SK-N-SH treated with all-trans-retinoic acid at 6 μM for 48 hours (cell line): ENCODE measurements at regions not wholly inside any gene's neighbourhood (a gene's known extent, or its start where the extent isn't known, plus 50 kb on each side); places are given as distances from the start of the nearest gene placed in this dataset.

Experiments
- ATAC-seq: fragments of 200-7000 bp; cut with Tn5 transposase; 3 replicates; pipeline ENCODE4 v1.9.1; 2020; ENCODE audit warnings: mild to moderate bottlenecking, moderate library complexity
- ARNTL ChIP-seq: fragments of 450-650 bp; formaldehyde crosslinking; IDR thresholded peaks from 2 replicates; pipeline ENCODE4 v1.5.0; 2020; ENCODE audit warnings: low read depth, mild to moderate bottlenecking, moderate library complexity, borderline replicate concordance
- BACH2 ChIP-seq: fragments of 250-450 bp; sonication (Bioruptor Pico); IDR thresholded peaks from 2 replicates; pipeline ENCODE4 v1.9.0; 2021; ENCODE audit warnings: mild to moderate bottlenecking, borderline replicate concordance
- ESRRG ChIP-seq: fragments of 250-450 bp; sonication (Bioruptor Pico); IDR thresholded peaks from 2 replicates; pipeline ENCODE4 v1.6.1; 2021; ENCODE audit warnings: mild to moderate bottlenecking
- GLIS3 ChIP-seq: fragments of 250-450 bp; sonication (Bioruptor Pico); IDR thresholded peaks from 2 replicates; pipeline ENCODE4 v1.5.0; 2020; ENCODE audit warnings: mild to moderate bottlenecking, moderate library complexity
- ISL1 ChIP-seq: fragments of 250-450 bp; sonication (Bioruptor Pico); IDR thresholded peaks from 2 replicates; pipeline ENCODE4 v2.1.2; 2022; ENCODE audit warnings: mild to moderate bottlenecking, moderate library complexity
- OSR1 ChIP-seq: fragments of 250-450 bp; sonication (Bioruptor Pico); IDR thresholded peaks from 2 replicates; pipeline ENCODE4 v1.8.0; 2022; ENCODE audit warnings: moderate library complexity, mild to moderate bottlenecking, inconsistent platforms
- RARB ChIP-seq: fragments of 250-450 bp; sonication (Bioruptor Pico); IDR thresholded peaks from 2 replicates; pipeline ENCODE4 v1.8.0; 2021; ENCODE audit warnings: mild to moderate bottlenecking, moderate library complexity
- SNAI2 ChIP-seq: fragments of 250-450 bp; sonication (Bioruptor Pico); IDR thresholded peaks from 2 replicates; pipeline ENCODE4 v1.5.0; 2020; ENCODE audit warnings: mild to moderate bottlenecking, moderate library complexity
- TCF4 ChIP-seq: fragments of 250-450 bp; sonication (Bioruptor Pico); IDR thresholded peaks from 2 replicates; pipeline ENCODE4 v1.8.0; 2021; ENCODE audit warnings: mild to moderate bottlenecking, moderate library complexity, borderline replicate concordance
- TOX ChIP-seq: fragments of 250-450 bp; sonication (Bioruptor Pico); IDR thresholded peaks from 2 replicates; pipeline ENCODE4 v1.8.0; 2021; ENCODE audit warnings: mild to moderate bottlenecking, moderate library complexity, borderline replicate concordance
- ZC3H10 ChIP-seq: fragments of 250-450 bp; sonication (Bioruptor Pico); IDR thresholded peaks from 2 replicates; pipeline ENCODE4 v1.5.1; 2021; ENCODE audit warnings: mild to moderate bottlenecking, moderate library complexity
- ZFP3 ChIP-seq: fragments of 250-450 bp; sonication (Bioruptor Pico); IDR thresholded peaks from 2 replicates; pipeline ENCODE4 v1.5.0; 2020; ENCODE audit warnings: mild to moderate bottlenecking, moderate library complexity
- ZFP30 ChIP-seq: fragments of 450-650 bp; formaldehyde crosslinking; IDR thresholded peaks from 2 replicates; pipeline ENCODE4 v1.5.0; 2022; ENCODE audit warnings: mild to moderate bottlenecking, moderate library complexity
- ZNF565 ChIP-seq: fragments of 450-650 bp; formaldehyde crosslinking; conservative IDR thresholded peaks from 2 replicates; pipeline ENCODE4 v1.5.0; 2020; ENCODE audit warnings: low read depth, mild to moderate bottlenecking, moderate library complexity
- ZNF70 ChIP-seq: fragments of 450-650 bp; formaldehyde crosslinking; IDR thresholded peaks from 2 replicates; pipeline ENCODE4 v1.5.0; 2020; ENCODE audit warnings: mild to moderate bottlenecking, moderate library complexity
- ZNF8 ChIP-seq: fragments of 450-650 bp; formaldehyde crosslinking; IDR thresholded peaks from 2 replicates; pipeline ENCODE4 v1.5.0; 2020; ENCODE audit warnings: mild to moderate bottlenecking, moderate library complexity
- TF ChIP-seq, protein P1 (sequence below): fragments of 250-450 bp; sonication (Bioruptor Pico); IDR thresholded peaks from 2 replicates; pipeline ENCODE4 v1.5.1; 2021; ENCODE audit warnings: mild to moderate bottlenecking, moderate library complexity
- TF ChIP-seq, protein P2 (sequence below): fragments of 250-450 bp; sonication (Bioruptor Pico); IDR thresholded peaks from 2 replicates; pipeline ENCODE4 v1.5.1; 2020; ENCODE audit warnings: low read depth, mild to moderate bottlenecking, moderate library complexity
- TF ChIP-seq, protein P3 (sequence below): fragments of 250-450 bp; sonication (Bioruptor Pico); IDR thresholded peaks from 2 replicates; pipeline ENCODE4 v1.8.0; 2020; ENCODE audit warnings: mild to moderate bottlenecking, moderate library complexity, borderline replicate concordance
- TF ChIP-seq, protein P4 (sequence below): fragments of 250-450 bp; sonication (Bioruptor Pico); IDR thresholded peaks from 2 replicates; pipeline ENCODE4 v1.5.0; 2020; ENCODE audit warnings: mild to moderate bottlenecking, moderate library complexity

DNA sequence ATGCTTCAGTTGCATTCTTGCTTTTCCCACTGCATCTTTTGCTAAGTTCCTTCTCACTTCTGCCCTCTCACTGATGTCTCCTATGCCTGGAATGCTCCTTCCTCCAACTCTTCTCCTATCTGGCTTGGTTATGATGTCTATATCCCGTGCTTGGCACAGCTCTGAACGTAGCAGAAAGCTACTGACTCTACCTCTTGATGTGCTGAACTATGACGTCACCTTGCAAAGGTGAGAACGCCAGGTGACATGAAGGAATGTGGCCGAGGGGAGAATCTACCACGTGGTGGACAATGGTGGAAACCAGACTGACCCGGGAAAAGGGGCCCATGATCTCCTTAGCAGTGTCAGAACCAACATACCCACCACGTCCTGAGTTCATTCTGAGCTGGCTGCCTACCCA, 209.7 kb downstream of the SH3BP4 start:
- TF ChIP-seq, protein P1, sequence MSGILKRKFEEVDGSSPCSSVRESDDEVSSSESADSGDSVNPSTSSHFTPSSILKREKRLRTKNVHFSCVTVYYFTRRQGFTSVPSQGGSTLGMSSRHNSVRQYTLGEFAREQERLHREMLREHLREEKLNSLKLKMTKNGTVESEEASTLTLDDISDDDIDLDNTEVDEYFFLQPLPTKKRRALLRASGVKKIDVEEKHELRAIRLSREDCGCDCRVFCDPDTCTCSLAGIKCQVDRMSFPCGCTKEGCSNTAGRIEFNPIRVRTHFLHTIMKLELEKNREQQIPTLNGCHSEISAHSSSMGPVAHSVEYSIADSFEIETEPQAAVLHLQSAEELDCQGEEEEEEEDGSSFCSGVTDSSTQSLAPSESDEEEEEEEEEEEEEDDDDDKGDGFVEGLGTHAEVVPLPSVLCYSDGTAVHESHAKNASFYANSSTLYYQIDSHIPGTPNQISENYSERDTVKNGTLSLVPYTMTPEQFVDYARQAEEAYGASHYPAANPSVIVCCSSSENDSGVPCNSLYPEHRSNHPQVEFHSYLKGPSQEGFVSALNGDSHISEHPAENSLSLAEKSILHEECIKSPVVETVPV (CRISPR knock-in tag) = no peak
- TF ChIP-seq ZNF70 (CRISPR knock-in tag) (no peak), RARB (CRISPR knock-in tag) (no peak), GLIS3 (CRISPR knock-in tag) (no peak), BACH2 (CRISPR knock-in tag) (no peak), OSR1 (CRISPR knock-in tag) (no peak), ZC3H10 (CRISPR knock-in tag) (no peak), ARNTL (CRISPR knock-in tag) (no peak), ZNF8 (CRISPR knock-in tag) (no peak)
- TF ChIP-seq, protein P2, sequence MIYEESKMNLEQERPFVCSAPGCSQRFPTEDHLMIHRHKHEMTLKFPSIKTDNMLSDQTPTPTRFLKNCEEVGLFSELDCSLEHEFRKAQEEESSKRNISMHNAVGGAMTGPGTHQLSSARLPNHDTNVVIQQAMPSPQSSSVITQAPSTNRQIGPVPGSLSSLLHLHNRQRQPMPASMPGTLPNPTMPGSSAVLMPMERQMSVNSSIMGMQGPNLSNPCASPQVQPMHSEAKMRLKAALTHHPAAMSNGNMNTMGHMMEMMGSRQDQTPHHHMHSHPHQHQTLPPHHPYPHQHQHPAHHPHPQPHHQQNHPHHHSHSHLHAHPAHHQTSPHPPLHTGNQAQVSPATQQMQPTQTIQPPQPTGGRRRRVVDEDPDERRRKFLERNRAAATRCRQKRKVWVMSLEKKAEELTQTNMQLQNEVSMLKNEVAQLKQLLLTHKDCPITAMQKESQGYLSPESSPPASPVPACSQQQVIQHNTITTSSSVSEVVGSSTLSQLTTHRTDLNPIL = no peak
- no peak for ATAC-seq

DNA sequence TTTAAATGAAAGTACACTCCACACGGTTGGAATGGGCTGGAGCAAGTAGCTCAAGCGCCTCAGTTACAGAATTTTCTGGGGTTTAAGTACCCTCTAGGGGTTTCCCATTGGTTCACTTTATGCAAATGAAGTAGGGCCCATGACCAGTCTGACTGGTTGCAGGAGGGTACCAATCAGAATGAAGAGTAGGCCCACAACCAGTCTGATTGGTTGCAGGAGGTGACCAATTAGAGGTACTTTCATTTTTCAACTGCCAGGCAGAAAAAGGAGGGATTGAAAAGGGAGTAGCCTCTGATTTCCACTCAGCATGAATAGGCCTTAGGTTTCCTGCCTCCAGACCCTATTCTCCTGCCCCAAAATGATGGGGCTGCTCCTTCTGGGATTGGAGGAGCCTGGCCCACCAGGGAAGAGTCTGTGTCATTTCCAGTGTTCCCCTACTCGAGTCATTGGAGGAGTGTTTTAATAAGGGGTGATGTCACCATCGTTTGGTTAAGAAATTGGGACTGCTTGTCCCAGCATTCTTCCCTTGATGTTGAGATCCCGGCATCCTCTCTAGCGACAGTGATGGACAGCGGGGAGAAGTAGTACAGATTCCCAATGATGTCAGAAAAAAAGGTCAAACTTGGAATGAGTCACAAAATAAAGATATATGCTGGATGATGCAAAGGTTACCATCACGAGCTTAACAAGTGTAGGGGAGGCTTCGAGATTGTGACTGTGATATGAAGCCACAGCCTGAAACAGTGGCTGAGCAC, 210.4 kb downstream of the SH3BP4 start:
- TF ChIP-seq ZFP30 = no peak
- TF ChIP-seq ZNF8 (CRISPR knock-in tag) = no peak
- TF ChIP-seq, protein P3, sequence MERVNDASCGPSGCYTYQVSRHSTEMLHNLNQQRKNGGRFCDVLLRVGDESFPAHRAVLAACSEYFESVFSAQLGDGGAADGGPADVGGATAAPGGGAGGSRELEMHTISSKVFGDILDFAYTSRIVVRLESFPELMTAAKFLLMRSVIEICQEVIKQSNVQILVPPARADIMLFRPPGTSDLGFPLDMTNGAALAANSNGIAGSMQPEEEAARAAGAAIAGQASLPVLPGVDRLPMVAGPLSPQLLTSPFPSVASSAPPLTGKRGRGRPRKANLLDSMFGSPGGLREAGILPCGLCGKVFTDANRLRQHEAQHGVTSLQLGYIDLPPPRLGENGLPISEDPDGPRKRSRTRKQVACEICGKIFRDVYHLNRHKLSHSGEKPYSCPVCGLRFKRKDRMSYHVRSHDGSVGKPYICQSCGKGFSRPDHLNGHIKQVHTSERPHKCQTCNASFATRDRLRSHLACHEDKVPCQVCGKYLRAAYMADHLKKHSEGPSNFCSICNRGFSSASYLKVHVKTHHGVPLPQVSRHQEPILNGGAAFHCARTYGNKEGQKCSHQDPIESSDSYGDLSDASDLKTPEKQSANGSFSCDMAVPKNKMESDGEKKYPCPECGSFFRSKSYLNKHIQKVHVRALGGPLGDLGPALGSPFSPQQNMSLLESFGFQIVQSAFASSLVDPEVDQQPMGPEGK (CRISPR knock-in tag) = no peak
- no peak for TF ChIP-seq SNAI2 (CRISPR knock-in tag)
- no peak for TF ChIP-seq ZFP3 (CRISPR knock-in tag)
- TF ChIP-seq ZC3H10 (CRISPR knock-in tag) = no peak
- TF ChIP-seq, protein P1 (CRISPR knock-in tag) = no peak
- no peak for TF ChIP-seq OSR1 (CRISPR knock-in tag)
- no peak for TF ChIP-seq ISL1 (CRISPR knock-in tag)
- TF ChIP-seq BACH2 (CRISPR knock-in tag) = no peak
- no peak for TF ChIP-seq ESRRG (CRISPR knock-in tag)
- no peak for TF ChIP-seq TOX (CRISPR knock-in tag)
- TF ChIP-seq ZNF565 = no peak
- TF ChIP-seq GLIS3 (CRISPR knock-in tag) = no peak
- no peak for TF ChIP-seq TCF4 (CRISPR knock-in tag)
- no peak for TF ChIP-seq ZNF70 (CRISPR knock-in tag)
- no peak for TF ChIP-seq RARB (CRISPR knock-in tag)
- TF ChIP-seq, protein P4, sequence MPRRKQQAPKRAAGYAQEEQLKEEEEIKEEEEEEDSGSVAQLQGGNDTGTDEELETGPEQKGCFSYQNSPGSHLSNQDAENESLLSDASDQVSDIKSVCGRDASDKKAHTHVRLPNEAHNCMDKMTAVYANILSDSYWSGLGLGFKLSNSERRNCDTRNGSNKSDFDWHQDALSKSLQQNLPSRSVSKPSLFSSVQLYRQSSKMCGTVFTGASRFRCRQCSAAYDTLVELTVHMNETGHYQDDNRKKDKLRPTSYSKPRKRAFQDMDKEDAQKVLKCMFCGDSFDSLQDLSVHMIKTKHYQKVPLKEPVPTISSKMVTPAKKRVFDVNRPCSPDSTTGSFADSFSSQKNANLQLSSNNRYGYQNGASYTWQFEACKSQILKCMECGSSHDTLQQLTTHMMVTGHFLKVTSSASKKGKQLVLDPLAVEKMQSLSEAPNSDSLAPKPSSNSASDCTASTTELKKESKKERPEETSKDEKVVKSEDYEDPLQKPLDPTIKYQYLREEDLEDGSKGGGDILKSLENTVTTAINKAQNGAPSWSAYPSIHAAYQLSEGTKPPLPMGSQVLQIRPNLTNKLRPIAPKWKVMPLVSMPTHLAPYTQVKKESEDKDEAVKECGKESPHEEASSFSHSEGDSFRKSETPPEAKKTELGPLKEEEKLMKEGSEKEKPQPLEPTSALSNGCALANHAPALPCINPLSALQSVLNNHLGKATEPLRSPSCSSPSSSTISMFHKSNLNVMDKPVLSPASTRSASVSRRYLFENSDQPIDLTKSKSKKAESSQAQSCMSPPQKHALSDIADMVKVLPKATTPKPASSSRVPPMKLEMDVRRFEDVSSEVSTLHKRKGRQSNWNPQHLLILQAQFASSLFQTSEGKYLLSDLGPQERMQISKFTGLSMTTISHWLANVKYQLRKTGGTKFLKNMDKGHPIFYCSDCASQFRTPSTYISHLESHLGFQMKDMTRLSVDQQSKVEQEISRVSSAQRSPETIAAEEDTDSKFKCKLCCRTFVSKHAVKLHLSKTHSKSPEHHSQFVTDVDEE (CRISPR knock-in tag) = no peak
- no peak for TF ChIP-seq ARNTL (CRISPR knock-in tag)
- ATAC-seq = peak; percentile 45; the same call in 1 of the 3 replicates

DNA sequence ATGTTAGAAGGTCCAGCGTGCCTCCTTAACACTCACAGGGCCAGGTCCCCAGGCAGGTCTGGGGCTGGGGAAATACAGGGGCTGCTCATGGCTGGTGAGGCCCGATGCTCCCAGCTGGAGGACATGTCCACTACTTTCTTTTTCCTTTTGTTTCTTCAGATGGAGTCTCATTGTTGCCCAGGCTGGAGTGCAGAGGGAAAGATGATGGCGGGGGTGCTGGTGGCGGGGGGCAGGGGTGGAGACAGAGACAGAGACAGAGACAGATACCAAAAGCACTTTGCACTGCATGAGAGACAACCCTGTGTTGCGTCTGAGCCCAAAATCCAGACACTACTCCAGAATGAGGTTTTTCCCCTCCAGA, 211.0 kb downstream of the SH3BP4 start:
- ATAC-seq = no peak
- no peak for TF ChIP-seq ZNF70 (CRISPR knock-in tag)
- TF ChIP-seq TCF4 (CRISPR knock-in tag) = no peak
- TF ChIP-seq, protein P1 (CRISPR knock-in tag) = no peak
- no peak for TF ChIP-seq RARB (CRISPR knock-in tag)
- TF ChIP-seq, protein P2 = no peak
- no peak for TF ChIP-seq ARNTL (CRISPR knock-in tag)
- TF ChIP-seq, protein P3 (CRISPR knock-in tag) = no peak
- no peak for TF ChIP-seq ZFP3 (CRISPR knock-in tag)
